Choroid plexus epithelial cell (primary cell): ENCODE measurements at regions not wholly inside any gene's neighbourhood (a gene's known extent, or its start where the extent isn't known, plus 50 kb on each side); places are given as distances from the start of the nearest gene placed in this dataset.
A peak's percentile ranks its signal among the peaks of the same experiment; 100 is the strongest.
"Not testable (repeated sequence)": the region's sequence is repeated elsewhere in the genome, so short reads cannot be mapped to it uniquely, and the experiment has no call there.

Source experiments
- DNase-seq: peaks from one replicate; pipeline ENCODE4 v3.0.0-alpha.2; 2010; ENCODE audit warnings: low read depth
- H3K4me3 ChIP-seq: 2 replicates; pipeline ENCODE4 v1.5.1; 2011; ENCODE audit warnings: low read depth, mild to moderate bottlenecking, control low read depth, low read length, moderate library complexity
- CTCF ChIP-seq: conservative IDR thresholded peaks from 2 replicates; pipeline ENCODE4 v1.5.1; 2011; ENCODE audit warnings: low read depth, mild to moderate bottlenecking, control low read depth, inconsistent platforms, low read length, moderate library complexity

GRCh38 chr6:147678253-147678652, 169.8 kb downstream of the SAMD5 start:
- H3K4me3 ChIP-seq = no peak overlapping the region
- no peak for DNase-seq
- TF ChIP-seq CTCF = no peak

GRCh38 chr6:147684906-147685305, 176.4 kb downstream of the SAMD5 start:
- no peak overlapping the region for H3K4me3 ChIP-seq
- no peak for TF ChIP-seq CTCF
- DNase-seq = no peak

GRCh38 chr6:147689398-147689797, 180.9 kb downstream of the SAMD5 start:
- TF ChIP-seq CTCF = no peak
- DNase-seq = no peak
- H3K4me3 ChIP-seq = no peak overlapping the region

- DNase-seq = no peak
- no peak overlapping the region for H3K4me3 ChIP-seq
- TF ChIP-seq CTCF = no peak
Observed at GRCh38 chr6:147691446-147691845, 183.0 kb downstream of the SAMD5 start.

- no peak for DNase-seq
- no peak overlapping the region for H3K4me3 ChIP-seq
- TF ChIP-seq CTCF = no peak
Observed at GRCh38 chr6:147693181-147693580, 184.7 kb downstream of the SAMD5 start.

- not testable (repeated sequence) for H3K4me3 ChIP-seq
- peak; percentile 10 for DNase-seq
Observed at GRCh38 chr6:147694556-147694955, 186.1 kb downstream of the SAMD5 start.

- H3K4me3 ChIP-seq = no peak overlapping the region
- no peak for TF ChIP-seq CTCF
- DNase-seq = no peak
Observed at GRCh38 chr6:147695819-147696218, 187.3 kb downstream of the SAMD5 start.

- no peak for DNase-seq
- TF ChIP-seq CTCF = no peak
- no peak overlapping the region for H3K4me3 ChIP-seq
Observed at GRCh38 chr6:147699140-147699539, 190.7 kb downstream of the SAMD5 start.
